Stimulated activated CD8-positive, alpha-beta memory T cell treated with anti-CD3 and anti-CD28 coated beads, Interleukin-15, amount 100 ng/mL, for 1 hour (primary cell): ENCODE measurements at regions not wholly inside any gene's neighbourhood (a gene's known extent, or its start where the extent isn't known, plus 50 kb on each side); places are given as distances from the start of the nearest gene placed in this dataset.

Source experiments
- DNase-seq: peaks from one replicate; pipeline ENCODE4 v3.0.0-alpha.2; 2020; ENCODE audit warnings: low read depth

GRCh38 chr12:98401427-98401826, 114.0 kb upstream of the TMPO start:
- no peak for DNase-seq

GRCh38 chr12:98402091-98402490, 113.3 kb upstream of the TMPO start:
- no peak for DNase-seq

- no peak for DNase-seq
These were observed 112.7 kb upstream of the TMPO start for GRCh38 chr12:98402671-98403070.

- no peak for DNase-seq
These were observed 112.0 kb upstream of the TMPO start for GRCh38 chr12:98403385-98403784.

- DNase-seq: no peak
These were observed 111.5 kb upstream of the TMPO start for GRCh38 chr12:98403936-98404335.

- no peak for DNase-seq
These were observed 109.5 kb upstream of the TMPO start for GRCh38 chr12:98405805-98406366.

- no peak for DNase-seq
These were observed 109.0 kb upstream of the TMPO start for GRCh38 chr12:98406378-98406777.

- no peak for DNase-seq
These were observed 106.7 kb upstream of the TMPO start for GRCh38 chr12:98408681-98409080.

GRCh38 chr12:98409548-98409947, 105.8 kb upstream of the TMPO start:
- no peak for DNase-seq

- no peak for DNase-seq
These were observed 105.0 kb upstream of the TMPO start for GRCh38 chr12:98410356-98410755.

- no peak for DNase-seq
These were observed 98.5 kb upstream of the TMPO start for GRCh38 chr12:98416845-98417244.

GRCh38 chr12:98417266-98417665, 98.1 kb upstream of the TMPO start:
- DNase-seq: no peak

- DNase-seq: no peak
These were observed 96.9 kb upstream of the TMPO start for GRCh38 chr12:98418357-98419075.

- no peak for DNase-seq
These were observed 96.2 kb upstream of the TMPO start for GRCh38 chr12:98419081-98419794.

GRCh38 chr12:98419795-98420404, 95.5 kb upstream of the TMPO start:
- DNase-seq: no peak

GRCh38 chr12:98420461-98420860, 94.9 kb upstream of the TMPO start:
- no peak for DNase-seq

GRCh38 chr12:98421316-98421715, 94.1 kb upstream of the TMPO start:
- DNase-seq: no peak

GRCh38 chr12:98422359-98422758, 93.0 kb upstream of the TMPO start:
- DNase-seq: no peak

- no peak for DNase-seq
These were observed 92.6 kb upstream of the TMPO start for GRCh38 chr12:98422812-98423211.

- no peak for DNase-seq
These were observed 91.4 kb upstream of the TMPO start for GRCh38 chr12:98423963-98424362.

GRCh38 chr12:98424726-98425401, 90.5 kb upstream of the TMPO start:
- DNase-seq: peak; percentile 9

- DNase-seq: no peak
These were observed 89.5 kb upstream of the TMPO start for GRCh38 chr12:98425859-98426258.
